Central memory CD4-positive, alpha-beta T cell (primary cell): ENCODE measurements at regions not wholly inside any gene's neighbourhood (a gene's known extent, or its start where the extent isn't known, plus 50 kb on each side); places are given as distances from the start of the nearest gene placed in this dataset.
"Not testable (repeated sequence)": the region's sequence is repeated elsewhere in the genome, so short reads cannot be mapped to it uniquely, and the experiment has no call there.

Source experiments
- DNase-seq: peaks from one replicate; pipeline ENCODE4 v3.0.0; 2022

DNA sequence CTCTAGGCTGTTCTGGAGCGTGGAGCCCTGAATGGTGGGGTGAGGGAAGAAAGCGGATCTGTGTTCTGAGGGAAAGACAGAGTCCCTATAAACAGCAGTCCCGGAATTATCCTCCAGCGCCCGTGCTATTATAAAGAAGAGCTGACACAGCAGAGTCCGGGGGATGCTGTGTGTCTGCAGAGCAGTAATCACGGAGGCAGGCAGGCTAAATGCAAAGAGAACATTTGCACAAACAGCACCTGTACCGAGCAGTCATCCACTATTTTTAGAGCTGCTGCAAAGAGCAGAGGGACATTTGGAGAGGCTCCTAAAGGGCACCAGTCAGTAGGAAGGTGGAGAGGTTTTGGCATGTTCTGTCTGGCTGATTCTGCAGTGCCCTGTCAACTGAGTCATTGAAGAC, 293.8 kb upstream of the SLC14A2 start:
- DNase-seq, result no peak

DNA sequence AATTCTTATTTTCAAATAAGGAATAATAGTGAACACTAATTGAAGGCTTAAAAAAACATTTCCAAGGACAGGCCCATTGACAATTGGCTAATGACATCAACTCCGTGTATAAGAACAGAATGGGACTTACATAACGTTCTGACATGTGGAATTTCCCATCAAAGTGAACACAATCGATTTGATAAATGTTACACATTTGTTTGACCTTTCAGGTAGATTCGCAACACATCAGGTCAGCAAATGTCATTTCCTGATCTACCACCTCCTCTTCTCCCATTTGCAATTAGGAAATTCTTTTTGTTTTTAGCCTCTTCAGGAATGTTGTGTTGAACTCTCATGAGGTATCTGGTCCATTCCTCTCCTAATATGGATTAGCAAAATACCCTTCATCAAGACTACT, 292.9 kb upstream of the SLC14A2 start:
- no peak for DNase-seq

DNA sequence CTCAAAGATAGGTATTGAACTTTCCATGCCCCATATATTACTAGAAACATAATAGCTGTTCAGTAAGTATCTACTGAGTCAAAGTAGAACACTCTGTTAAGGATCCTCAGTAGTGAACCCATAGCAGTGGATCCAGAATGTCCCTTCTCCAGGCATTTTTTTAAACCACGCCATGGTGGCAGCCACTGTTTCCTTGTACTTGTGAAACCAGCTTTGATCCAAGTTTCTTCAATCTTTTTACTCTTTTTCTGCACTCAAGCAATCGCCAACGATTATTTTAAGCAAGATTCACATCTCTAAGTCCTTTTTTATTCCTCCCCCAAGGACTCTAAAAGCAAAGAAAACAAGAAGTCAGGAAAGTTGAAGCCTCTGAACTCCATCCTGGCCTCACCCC, 291.2 kb upstream of the SLC14A2 start:
- DNase-seq, result no peak

DNA sequence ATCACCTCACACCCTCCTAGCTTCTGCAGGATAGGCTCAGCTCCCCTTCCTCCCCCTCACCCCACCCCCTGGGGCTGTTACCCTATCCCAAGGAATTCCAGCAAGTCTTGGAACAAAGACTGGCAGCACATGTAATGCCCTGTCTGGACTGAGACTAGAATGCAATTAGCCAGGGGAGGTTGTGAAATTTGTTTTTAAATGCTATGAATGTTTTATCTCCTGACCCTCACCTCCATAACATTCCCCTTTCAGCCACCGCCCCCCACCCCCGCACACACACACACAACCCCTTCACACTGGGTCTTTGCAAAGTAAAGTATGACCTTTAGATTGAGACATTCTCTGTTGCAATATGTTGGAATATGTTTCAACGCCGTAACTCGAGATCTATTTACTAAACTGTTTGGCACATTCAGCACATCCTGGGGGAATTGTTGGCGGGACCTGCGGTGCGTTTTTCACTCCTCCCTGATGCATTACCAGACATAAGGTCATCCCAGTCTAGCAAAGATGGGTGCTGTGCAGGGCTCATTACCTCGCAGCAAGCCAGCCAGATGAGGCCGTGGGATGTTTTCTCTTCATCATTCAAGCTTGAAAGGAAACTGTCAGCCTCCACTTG, 290.7 kb upstream of the SLC14A2 start:
- no peak for DNase-seq

DNA sequence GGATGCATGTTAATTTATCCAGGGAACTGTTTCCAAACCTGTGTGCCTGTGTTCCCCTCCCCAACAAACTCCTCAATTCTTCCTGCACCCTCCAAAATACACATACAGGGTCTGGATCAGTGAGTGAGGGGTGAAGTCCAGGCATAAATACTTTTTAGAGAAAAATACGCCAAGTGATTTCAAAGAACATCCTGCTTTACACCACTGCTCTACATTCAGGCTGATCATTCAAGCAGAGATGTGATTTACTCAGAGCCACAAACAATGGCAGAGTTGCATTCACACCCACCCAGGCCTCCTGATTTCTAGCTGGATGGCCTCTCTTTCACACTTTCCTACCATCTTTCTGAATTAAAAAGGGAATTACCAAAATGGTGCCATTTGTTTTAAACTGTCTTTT, 289.5 kb upstream of the SLC14A2 start:
- DNase-seq, result no peak

DNA sequence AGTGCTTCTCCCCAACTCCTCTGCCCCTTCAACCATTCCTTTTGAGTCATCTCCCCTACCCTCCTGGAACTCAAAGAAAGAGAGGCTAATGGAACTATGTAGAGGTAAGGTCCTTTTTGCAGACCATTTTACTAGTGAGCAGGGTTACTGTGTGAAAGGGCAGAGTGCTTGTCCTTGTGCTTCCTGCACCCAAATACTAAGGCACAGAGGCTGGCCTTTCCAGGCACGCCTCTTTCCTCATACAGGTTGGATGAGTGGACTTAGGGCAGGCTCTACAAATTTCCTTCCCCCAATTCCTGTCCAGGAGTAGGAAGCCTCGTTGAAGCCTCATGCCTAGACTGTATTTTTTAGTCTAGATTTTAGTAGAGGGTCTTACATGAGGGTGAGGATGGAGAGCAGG, 288.8 kb upstream of the SLC14A2 start:
- DNase-seq, result no peak

- DNase-seq, result no peak
These were observed 287.0 kb upstream of the SLC14A2 start for GRCh38 chr18:45328296-45328695.

DNA sequence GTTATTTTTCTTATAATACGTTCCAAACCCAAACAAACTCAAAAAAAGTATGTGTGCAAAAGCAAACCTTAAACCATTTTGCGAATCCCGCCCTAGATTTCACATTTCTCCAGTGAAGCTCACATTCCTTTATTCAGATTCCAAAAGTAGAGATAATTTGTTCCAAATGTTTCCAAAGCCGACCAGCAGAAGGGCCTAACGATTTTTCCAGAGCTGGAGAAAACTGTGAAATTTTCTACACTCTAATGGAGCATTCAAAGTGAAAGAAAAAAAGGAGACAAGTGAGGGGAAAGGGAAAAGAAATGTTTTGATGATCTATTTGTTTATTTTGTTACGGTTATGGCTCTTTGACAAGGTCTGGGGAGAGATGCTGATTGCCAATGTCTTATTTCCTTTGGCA, 286.5 kb upstream of the SLC14A2 start:
- DNase-seq, result no peak

DNA sequence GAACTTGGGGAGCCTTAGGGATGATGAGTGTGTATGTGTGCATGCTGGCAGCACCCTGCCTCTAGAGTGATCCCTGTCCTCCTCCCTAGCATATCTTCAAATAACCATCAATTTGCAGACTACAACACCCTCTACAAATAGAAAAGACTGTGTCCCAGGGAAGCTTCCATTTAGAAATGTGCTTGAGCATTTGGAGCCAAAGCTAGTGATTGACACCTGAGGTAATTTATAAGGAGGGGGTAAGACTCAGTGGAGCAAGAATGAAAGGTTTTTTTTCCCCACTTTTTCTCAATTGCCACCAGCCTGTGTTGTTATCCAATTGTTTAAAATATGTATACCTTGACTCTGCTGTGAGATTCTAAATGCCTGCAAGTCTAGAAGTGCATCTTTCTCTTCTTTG, 286.0 kb upstream of the SLC14A2 start:
- DNase-seq, result no peak

DNA sequence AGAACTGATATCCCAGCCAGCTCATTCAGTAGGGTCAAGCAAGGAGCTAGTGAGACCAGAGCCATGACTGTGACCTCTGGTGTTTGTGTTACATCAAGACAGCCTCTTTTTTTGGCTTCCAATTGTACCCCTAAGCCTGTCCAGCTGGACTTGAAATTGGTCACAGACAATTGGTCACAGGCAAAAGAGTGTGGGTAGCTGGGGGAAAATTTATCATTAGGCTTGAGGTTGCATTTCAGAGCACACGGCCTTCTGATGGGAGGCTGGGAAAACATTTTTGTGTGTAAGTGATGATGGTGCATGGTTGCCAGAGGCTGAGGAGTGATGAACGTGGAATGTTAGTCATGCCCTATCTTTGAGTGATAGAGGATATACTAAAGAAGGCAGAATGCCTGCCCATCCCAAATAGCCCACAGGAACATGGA, 285.1 kb upstream of the SLC14A2 start:
- no peak for DNase-seq

- DNase-seq, result no peak
These were observed 282.4 kb upstream of the SLC14A2 start for GRCh38 chr18:45332871-45333270.

GRCh38 chr18:45334191-45334590, 281.1 kb upstream of the SLC14A2 start:
- no peak for DNase-seq

DNA sequence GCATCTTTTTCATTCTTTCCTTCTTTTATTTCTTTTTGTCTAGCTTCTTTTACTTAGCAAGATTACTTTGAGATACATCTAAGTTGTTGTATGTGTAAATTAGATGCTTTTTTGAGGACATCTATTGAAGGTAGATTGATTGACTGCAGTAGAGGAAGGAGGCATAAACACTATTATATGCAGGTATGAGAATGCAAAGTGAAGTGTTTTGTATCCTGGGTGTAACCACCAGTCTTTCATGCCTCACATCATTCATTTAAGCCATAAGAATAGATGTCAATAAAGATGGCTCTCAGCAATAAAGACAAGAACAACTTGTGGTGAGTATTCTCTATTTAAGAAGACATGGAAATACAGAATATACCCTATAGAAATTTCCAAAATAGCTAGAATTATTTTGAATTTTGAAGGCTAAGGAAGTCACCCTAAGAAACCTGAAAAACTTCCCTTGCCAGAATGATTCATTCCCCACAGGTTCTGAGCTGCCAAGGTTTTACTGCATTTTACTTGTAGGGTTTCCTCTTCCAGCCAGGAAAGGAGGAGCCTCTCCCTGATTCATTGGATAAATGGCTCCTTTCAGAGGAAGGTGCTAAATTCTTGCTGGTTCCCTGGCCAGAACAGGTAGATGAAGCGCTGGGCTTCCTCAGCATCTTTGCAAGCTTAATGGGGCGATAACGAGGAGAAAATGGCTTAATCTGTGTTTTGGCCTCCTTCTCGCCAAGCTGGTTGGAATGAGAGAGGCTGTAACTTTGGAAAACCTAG, 279.8 kb upstream of the SLC14A2 start:
- no peak for DNase-seq

GRCh38 chr18:45336448-45336847, 278.8 kb upstream of the SLC14A2 start:
- no peak for DNase-seq

GRCh38 chr18:45337477-45337876, 277.8 kb upstream of the SLC14A2 start:
- DNase-seq, result no peak

DNA sequence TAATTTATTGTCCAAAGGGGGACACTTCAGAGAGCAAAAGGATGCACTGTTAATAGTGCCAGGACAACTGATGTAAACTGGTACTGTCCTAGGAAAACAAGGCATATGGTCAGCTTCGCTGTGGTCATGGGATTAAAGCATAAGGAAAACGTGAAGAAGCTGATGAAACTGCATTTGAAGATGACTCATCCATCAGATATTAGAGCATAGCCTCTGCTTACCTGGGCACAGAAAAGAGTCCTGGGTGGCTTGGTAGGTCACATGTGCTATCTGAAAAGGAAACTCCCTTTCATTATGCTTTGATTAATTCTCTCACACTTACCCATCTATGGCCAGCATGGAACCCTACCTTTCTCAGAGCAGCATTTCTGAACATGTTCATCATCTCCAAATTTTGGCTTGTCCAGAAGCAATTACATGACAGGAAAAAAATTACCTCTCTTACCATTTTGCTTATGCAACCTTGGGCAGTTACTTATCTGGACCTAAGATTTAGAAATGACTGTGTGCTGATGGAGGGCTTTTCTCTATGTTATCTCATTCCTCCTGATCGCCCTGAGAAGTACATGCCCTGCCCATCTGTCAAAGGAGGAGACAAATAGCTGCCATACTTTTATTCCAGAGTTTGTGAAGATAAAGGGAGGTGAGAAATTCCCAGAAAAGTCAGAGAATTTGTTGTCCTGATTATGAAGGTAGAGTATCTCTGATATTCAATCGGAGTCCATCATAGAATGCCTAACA, 275.3 kb upstream of the SLC14A2 start:
- DNase-seq, result no peak

DNA sequence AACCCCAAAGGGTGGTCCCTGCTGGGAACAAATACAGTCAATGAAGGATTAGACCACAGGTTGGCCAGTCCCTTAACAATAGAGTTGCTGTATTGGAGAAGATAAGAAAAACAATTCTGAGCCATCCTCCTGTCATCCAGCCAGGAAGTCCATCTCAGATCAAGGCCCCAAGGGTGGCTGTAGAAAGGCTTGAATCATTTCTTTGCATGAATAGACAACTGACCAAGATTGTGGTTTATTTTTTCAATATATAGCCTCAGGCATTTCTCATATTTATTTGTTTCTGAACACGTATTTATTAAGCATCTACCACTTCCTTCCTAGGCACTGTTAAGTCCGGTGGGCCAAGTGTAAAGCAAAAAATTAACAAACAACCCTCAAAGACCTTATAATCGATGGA, 274.4 kb upstream of the SLC14A2 start:
- no peak for DNase-seq

- DNase-seq, result no peak
These were observed 273.8 kb upstream of the SLC14A2 start for GRCh38 chr18:45341454-45341853.

DNA sequence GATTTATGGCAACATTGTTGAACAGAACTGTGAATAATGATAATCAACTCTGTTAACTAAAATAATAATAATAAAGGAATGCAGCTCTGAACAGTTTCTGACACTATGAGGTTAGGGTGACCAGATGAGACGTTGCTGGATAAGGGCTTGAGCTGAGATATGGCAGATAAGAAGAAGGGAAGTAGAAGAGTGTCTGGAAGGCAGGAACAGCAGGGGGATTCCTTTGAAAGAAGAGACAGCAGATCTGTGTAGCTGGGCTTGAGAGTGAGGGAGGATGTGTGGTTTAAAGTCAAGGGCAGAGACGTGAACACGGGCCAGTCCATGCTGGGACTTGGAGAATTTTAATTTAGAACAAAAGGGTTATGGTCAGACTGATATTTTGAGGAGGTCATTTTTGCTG, 273.1 kb upstream of the SLC14A2 start:
- no peak for DNase-seq

GRCh38 chr18:45342653-45343052, 272.6 kb upstream of the SLC14A2 start:
- no peak for DNase-seq

- no peak for DNase-seq
These were observed 271.9 kb upstream of the SLC14A2 start for GRCh38 chr18:45343365-45343764.

DNA sequence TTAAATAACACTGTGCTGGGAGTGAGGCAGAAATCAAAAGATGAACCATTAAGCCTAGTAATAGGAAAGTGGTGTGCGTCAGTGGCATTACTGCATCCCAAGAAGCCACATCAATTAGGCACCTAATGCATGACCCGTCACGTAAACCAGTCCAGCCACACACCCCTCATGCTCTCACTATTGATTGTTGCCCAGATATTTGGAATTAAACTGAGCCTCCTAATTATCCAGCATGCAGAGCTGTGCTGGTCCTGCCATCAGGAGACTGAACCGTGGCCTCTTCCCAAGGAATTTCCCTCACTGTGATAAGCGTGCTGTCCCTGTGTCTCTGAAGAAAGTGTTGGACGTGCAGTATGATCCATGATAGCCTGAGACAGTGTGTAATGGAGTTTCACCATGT, 270.6 kb upstream of the SLC14A2 start:
- not testable (repeated sequence) for DNase-seq

GRCh38 chr18:45349019-45349418, 266.3 kb upstream of the SLC14A2 start:
- no peak for DNase-seq

DNA sequence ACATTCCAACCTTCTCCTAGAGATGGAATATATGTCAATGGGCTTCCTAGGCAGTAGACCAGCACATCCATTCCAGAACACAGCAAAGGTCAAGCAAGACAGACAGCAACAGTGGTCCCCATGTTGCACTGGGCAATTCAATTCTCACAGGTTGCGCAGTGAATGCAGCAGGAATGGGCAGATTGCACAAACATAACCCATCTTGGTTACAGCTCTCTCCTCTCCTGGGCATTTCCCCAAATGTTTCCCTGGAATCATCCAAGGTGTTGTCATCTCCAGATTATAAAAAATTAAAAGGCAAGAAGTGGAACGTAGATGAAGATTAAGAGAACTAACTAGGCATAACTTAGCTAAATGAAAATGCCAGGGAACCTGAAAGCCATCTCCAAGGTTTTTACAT, 265.8 kb upstream of the SLC14A2 start:
- DNase-seq, result no peak
